Spleen (tissue), 11 donors: ENCODE measurements at regions not wholly inside any gene's neighbourhood (a gene's known extent, or its start where the extent isn't known, plus 50 kb on each side); places are given as distances from the start of the nearest gene placed in this dataset.

ENCODE experiments used
- DNase-seq: peaks from one replicate; pipeline ENCODE4 v3.0.0-alpha.2; 2020
- H3K27ac ChIP-seq, 8 donors: fragments of 200-600 bp; sonication (generic) in 7 of 8; 1 replicate in 4 of 8; 2 replicates in 4 of 8; pipeline versions ENCODE4 v1.5.0 to v1.8.0; 2016 to 2021; ENCODE audit warnings: inconsistent platforms in 4 of 8, mild to moderate bottlenecking in 4 of 8, moderate library complexity in 1 of 8
- H3K27me3 ChIP-seq, 7 donors: fragments of 200-600 bp; sonication (generic) in 6 of 7; replicated peaks in 1 of 7; 1 replicate in 4 of 7; 2 replicates in 3 of 7; pipeline versions ENCODE4 v1.5.0 to v1.8.0; 2016 to 2021; ENCODE audit warnings: inconsistent platforms in 3 of 7, mild to moderate bottlenecking in 1 of 7
- H3K36me3 ChIP-seq, 6 donors: fragments of 200-600 bp; sonication (generic) in 5 of 6; 1 replicate in 4 of 6; 2 replicates in 2 of 6; pipeline versions ENCODE4 v1.5.0 to v1.8.0; 2016 to 2021; ENCODE audit warnings: inconsistent platforms in 2 of 6
- H3K4me1 ChIP-seq, 6 donors: fragments of 200-600 bp; sonication (generic) in 5 of 6; 1 replicate in 3 of 6; 2 replicates in 3 of 6; pipeline versions ENCODE4 v1.5.0 to v1.8.0; 2016 to 2021; ENCODE audit warnings: inconsistent platforms in 3 of 6
- H3K4me3 ChIP-seq, 8 donors: fragments of 200-600 bp; sonication (generic) in 7 of 8; 1 replicate in 4 of 8; 2 replicates in 4 of 8; pipeline versions ENCODE4 v1.5.0 to v1.8.0; 2016 to 2021; ENCODE audit warnings: inconsistent platforms in 4 of 8, mild to moderate bottlenecking in 4 of 8, moderate library complexity in 2 of 8
- H3K9me3 ChIP-seq, 8 donors: fragments of 200-600 bp; sonication (generic) in 7 of 8; 1 replicate in 4 of 8; 2 replicates in 4 of 8; pipeline versions ENCODE4 v1.5.0 to v1.8.0; 2016 to 2021; ENCODE audit warnings: inconsistent platforms in 4 of 8
- POLR2A ChIP-seq, 3 donors: fragments of 450-650 bp; IDR thresholded peaks; one replicate each; pipeline ENCODE4 v1.5.1; 2017; ENCODE audit warnings: antibody characterized with exemption in 3 of 3, mild to moderate bottlenecking in 1 of 3
- POLR2AphosphoS5 ChIP-seq, 3 donors: sonication (generic); formaldehyde crosslinking; IDR thresholded peaks; one replicate each; pipeline ENCODE4 v1.5.1; 2017; ENCODE audit warnings: antibody characterized with exemption in 3 of 3
- WGBS, 5 donors: extraction: QIAGEN DNeasy Blood & Tissue Kit in 3 of 5; methylation state at CpG; one replicate each; pipeline versions ENCODE4 v1.1.5 to v1.1.7; 2013 to 2018; 5-methylcytosine and 5-hydroxymethylcytosine counted together
- intact Hi-C: fragments of 100-400 bp; cut with DNase I; formaldehyde crosslinking; loops from one replicate; pipeline ENCODE4 v1.15.0; 2023; ENCODE audit warnings: low total_unique reads
- TF ChIP-seq, protein P1 (sequence below), 11 experiments: fragments of 200-600 bp in 7 of 11; fragments of 450-650 bp in 4 of 11; sonication (generic) in 4 of 11; IDR thresholded peaks in 8 of 11; conservative IDR thresholded peaks in 3 of 11; 1 replicate in 7 of 11; 2 replicates in 4 of 11; pipeline versions ENCODE4 v1.4.0 to v1.8.0; 2016 to 2021; ENCODE audit warnings: antibody characterized with exemption in 11 of 11, inconsistent platforms in 4 of 11, mild to moderate bottlenecking in 1 of 11
- donor health status: healthy with polysubstance abuse.
- donor health status: DM: no; HTN: no; CAD: no; lungs with moderate emphysema.
- donor health status: DM: no; HTN: no; CAD: no.
- donor health status: Bipolar disorder and iron deficiency.
- donor health status: healthy.
- donor health status: DM: no; HTN: no; CAD: no.
- donor health status: DM: yes; HTN: yes; CAD: no.

DNA sequence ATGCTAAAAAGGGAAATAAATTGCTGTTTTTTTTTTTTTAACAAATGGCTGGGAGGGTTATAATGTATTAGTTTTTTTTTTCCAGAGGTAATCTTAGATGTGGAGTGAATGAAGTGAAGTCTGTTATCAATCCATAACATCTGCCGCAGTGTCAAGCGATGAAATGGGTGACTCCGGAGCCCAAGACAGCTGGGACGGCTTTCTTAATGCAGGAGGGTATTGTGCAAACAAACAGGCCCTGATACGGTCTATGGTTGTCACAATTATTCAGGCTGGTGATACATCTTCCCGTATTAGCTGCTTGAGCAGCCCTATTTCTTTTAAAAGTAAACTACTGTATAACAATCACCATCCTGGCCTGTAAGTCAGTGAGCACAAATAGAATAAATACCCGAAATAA, 1231.2 kb downstream of the GATA3 start:
- no peaks in the 10 kb centered on the region for H3K27me3 ChIP-seq
- H3K9me3 ChIP-seq: no peaks in the 10 kb centered on the region
- WGBS, 5 donors: 52 to 78% (median 59%) methylated on average over 7 of the region's 7 CpGs
- no peaks in the 10 kb centered on the region for H3K36me3 ChIP-seq
- H3K4me1 ChIP-seq: no peaks in the 10 kb centered on the region
- no peak overlapping the region for H3K4me3 ChIP-seq
- intact Hi-C loops: no loop called here
- no peak overlapping the region for H3K27ac ChIP-seq
- DNase-seq: no peak
- TF ChIP-seq POLR2AphosphoS5 (IDR thresholded peaks at IDR 0.05) (no peak), POLR2A (IDR thresholded peaks at IDR 0.05) (no peak)
- TF ChIP-seq, protein P1, sequence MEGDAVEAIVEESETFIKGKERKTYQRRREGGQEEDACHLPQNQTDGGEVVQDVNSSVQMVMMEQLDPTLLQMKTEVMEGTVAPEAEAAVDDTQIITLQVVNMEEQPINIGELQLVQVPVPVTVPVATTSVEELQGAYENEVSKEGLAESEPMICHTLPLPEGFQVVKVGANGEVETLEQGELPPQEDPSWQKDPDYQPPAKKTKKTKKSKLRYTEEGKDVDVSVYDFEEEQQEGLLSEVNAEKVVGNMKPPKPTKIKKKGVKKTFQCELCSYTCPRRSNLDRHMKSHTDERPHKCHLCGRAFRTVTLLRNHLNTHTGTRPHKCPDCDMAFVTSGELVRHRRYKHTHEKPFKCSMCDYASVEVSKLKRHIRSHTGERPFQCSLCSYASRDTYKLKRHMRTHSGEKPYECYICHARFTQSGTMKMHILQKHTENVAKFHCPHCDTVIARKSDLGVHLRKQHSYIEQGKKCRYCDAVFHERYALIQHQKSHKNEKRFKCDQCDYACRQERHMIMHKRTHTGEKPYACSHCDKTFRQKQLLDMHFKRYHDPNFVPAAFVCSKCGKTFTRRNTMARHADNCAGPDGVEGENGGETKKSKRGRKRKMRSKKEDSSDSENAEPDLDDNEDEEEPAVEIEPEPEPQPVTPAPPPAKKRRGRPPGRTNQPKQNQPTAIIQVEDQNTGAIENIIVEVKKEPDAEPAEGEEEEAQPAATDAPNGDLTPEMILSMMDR (IDR thresholded peaks at IDR 0.05 in 8 of 11, conservative IDR thresholded peaks at IDR 0.05 in 3 of 11): no peak

DNA sequence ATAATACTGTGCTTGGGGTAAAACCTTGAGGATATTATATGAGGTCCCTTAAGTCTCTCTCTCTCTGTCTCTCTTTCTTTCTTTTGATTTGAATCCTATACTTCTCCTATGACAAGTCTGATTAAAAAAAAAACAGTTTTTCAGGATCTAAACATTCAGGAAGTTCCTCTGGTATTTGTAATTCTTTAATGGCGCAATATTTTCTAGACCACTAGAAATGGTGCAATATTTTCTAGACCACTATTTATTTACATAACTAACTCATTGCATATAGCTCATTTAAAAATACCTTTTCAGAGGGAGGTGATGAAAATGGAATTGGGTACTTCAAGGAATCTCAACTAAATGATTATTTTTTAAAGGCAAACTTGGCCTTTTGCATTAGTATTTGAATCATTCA, 1235.3 kb downstream of the GATA3 start:
- H3K4me1 ChIP-seq: peaks cover 0 to 10% (median 0%) of the 10 kb centered on the region in 6 donors
- H3K4me3 ChIP-seq: no peak overlapping the region
- H3K27ac ChIP-seq: no peak overlapping the region
- H3K27me3 ChIP-seq: no peaks in the 10 kb centered on the region
- no peak for DNase-seq
- H3K36me3 ChIP-seq: no peaks in the 10 kb centered on the region
- TF ChIP-seq POLR2A (IDR thresholded peaks at IDR 0.05) (no peak), POLR2AphosphoS5 (IDR thresholded peaks at IDR 0.05) (no peak)
- TF ChIP-seq, protein P1 (IDR thresholded peaks at IDR 0.05 in 8 of 11, conservative IDR thresholded peaks at IDR 0.05 in 3 of 11): no peak
- H3K9me3 ChIP-seq: no peaks in the 10 kb centered on the region
- 56 to 92% (median 70%) methylated on average over 1 of the region's 1 CpG for WGBS, 5 donors
- intact Hi-C loops: no loop called here

DNA sequence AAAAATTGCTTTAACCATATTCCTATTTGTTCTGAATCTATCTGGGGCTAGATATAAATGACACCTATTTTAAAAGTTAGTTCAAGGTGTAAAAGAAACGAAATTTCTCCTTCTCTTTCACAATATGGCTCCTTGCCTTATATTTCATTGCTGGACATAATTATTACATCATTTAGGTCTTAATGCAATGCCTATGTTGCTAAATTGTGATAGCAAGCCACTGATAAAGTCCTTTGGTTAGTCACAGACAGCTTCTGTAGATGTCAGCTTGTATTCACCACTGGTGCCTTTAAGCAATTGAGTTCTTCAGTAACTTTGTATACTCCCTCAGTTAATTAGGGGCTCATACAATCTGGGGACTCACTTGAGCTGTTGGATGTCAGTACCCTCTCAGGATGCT, 1236.6 kb downstream of the GATA3 start:
- intact Hi-C loops: no loop called here
- TF ChIP-seq POLR2A (IDR thresholded peaks at IDR 0.05) (no peak), POLR2AphosphoS5 (IDR thresholded peaks at IDR 0.05) (no peak)
- TF ChIP-seq, protein P1 (IDR thresholded peaks at IDR 0.05 in 8 of 11, conservative IDR thresholded peaks at IDR 0.05 in 3 of 11): no peak

DNA sequence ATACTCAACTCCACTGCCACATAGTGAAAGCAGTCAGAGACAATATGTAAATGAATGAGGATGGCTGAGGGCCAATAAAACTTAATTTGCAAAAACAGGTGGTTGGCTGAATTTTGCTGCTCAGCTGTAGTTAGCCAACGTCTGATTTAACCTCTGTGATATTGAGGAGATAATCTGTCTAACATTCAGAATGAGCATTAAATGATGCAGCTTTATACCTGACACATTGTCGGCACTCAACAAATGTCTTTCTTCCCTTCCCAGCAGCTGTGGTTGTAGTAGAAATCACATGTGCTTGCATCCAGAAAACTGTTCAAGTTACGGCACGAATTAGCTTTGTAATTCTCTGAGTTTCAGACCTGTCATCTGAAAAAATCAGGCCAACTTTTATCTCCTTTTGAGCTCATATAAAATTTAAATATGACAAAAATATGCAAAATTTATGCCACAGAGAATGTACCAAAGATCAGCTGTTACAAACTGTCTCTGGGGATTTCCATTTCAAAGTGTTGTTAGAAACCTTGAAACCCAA, 1239.7 kb downstream of the GATA3 start:
- Histone ChIP-seq H3K4me1 (peaks cover 0 to 13% (median 0%) of the 10 kb centered on the region in 6 donors), H3K9me3 (no peaks in the 10 kb centered on the region), H3K27ac (no peak overlapping the region), H3K4me3 (no peak overlapping the region), H3K36me3 (no peaks in the 10 kb centered on the region), H3K27me3 (no peaks in the 10 kb centered on the region)
- no peak for DNase-seq
- TF ChIP-seq POLR2AphosphoS5 (IDR thresholded peaks at IDR 0.05) (no peak), POLR2A (IDR thresholded peaks at IDR 0.05) (no peak)
- TF ChIP-seq, protein P1 (IDR thresholded peaks at IDR 0.05 in 8 of 11, conservative IDR thresholded peaks at IDR 0.05 in 3 of 11): no peak
- intact Hi-C loops: no loop called here
- 55 to 70% (median 56%) methylated on average over 4 of the region's 4 CpGs for WGBS, 5 donors

More for the DNA sequence above, 1236.6 kb downstream of the GATA3 start:
- Histone ChIP-seq H3K36me3 (no peaks in the 10 kb centered on the region), H3K27ac (no peak overlapping the region), H3K4me1 (peaks cover 0 to 13% (median 0%) of the 10 kb centered on the region in 6 donors), H3K27me3 (no peaks in the 10 kb centered on the region), H3K9me3 (no peaks in the 10 kb centered on the region), H3K4me3 (no peak overlapping the region)
- no peak for DNase-seq
- WGBS, 5 donors: 20 to 65% (median 37%) methylated on average over 1 of the region's 1 CpG
